Prostate gland (tissue), 2 donors: ENCODE measurements at regions not wholly inside any gene's neighbourhood (a gene's known extent, or its start where the extent isn't known, plus 50 kb on each side); places are given as distances from the start of the nearest gene placed in this dataset.

ENCODE experiments used
- POLR2AphosphoS5 ChIP-seq: sonication (generic); formaldehyde crosslinking; IDR thresholded peaks from one replicate; pipeline ENCODE4 v1.6.1; 2017; ENCODE audit warnings: antibody characterized with exemption
- TF ChIP-seq, protein P1 (sequence below), 4 experiments: fragments of 200-600 bp in 2 of 4; fragments of 450-650 bp in 2 of 4; sonication (generic) in 2 of 4; IDR thresholded peaks; 1 replicate in 3 of 4; 2 replicates in 1 of 4; pipeline ENCODE4 v1.5.1; 2016 to 2019; ENCODE audit warnings: antibody characterized with exemption in 4 of 4, mild to moderate bottlenecking in 2 of 4, moderate library complexity in 2 of 4

DNA sequence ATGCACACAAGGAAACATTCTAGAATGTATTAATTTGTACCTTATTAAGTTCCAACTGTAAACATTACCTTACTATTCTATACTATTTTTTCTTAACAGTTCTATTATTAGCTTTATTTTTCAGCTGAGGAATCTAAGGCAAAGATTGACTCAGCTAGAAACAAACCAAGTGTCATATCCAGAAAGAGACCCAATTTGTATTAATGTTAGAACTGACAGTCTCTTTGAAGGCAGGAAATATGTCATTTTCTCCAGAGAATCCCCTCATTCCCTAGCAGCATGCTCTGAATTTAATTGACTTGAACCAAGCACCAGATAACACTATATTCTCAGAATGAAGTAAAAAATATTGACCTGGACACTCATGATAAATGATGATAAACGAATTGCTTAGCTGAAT, 81.4 kb upstream of the PLPPR5 start:
- TF ChIP-seq POLR2AphosphoS5 = no peak
- TF ChIP-seq, protein P1, sequence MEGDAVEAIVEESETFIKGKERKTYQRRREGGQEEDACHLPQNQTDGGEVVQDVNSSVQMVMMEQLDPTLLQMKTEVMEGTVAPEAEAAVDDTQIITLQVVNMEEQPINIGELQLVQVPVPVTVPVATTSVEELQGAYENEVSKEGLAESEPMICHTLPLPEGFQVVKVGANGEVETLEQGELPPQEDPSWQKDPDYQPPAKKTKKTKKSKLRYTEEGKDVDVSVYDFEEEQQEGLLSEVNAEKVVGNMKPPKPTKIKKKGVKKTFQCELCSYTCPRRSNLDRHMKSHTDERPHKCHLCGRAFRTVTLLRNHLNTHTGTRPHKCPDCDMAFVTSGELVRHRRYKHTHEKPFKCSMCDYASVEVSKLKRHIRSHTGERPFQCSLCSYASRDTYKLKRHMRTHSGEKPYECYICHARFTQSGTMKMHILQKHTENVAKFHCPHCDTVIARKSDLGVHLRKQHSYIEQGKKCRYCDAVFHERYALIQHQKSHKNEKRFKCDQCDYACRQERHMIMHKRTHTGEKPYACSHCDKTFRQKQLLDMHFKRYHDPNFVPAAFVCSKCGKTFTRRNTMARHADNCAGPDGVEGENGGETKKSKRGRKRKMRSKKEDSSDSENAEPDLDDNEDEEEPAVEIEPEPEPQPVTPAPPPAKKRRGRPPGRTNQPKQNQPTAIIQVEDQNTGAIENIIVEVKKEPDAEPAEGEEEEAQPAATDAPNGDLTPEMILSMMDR (IDR thresholded peaks at IDR 0.05) = no peak
